ENCODE measurements at regions not wholly inside any gene's neighbourhood (a gene's known extent, or its start where the extent isn't known, plus 50 kb on each side); places are given as distances from the start of the nearest gene placed in this dataset.

- TF ChIP-seq, protein P1, sequence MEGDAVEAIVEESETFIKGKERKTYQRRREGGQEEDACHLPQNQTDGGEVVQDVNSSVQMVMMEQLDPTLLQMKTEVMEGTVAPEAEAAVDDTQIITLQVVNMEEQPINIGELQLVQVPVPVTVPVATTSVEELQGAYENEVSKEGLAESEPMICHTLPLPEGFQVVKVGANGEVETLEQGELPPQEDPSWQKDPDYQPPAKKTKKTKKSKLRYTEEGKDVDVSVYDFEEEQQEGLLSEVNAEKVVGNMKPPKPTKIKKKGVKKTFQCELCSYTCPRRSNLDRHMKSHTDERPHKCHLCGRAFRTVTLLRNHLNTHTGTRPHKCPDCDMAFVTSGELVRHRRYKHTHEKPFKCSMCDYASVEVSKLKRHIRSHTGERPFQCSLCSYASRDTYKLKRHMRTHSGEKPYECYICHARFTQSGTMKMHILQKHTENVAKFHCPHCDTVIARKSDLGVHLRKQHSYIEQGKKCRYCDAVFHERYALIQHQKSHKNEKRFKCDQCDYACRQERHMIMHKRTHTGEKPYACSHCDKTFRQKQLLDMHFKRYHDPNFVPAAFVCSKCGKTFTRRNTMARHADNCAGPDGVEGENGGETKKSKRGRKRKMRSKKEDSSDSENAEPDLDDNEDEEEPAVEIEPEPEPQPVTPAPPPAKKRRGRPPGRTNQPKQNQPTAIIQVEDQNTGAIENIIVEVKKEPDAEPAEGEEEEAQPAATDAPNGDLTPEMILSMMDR (conservative IDR thresholded peaks at IDR 0.05; ENCODE audit: low read length), result no peak
- no peak for TF ChIP-seq EZH2phosphoT487 (IDR thresholded peaks at IDR 0.05; ENCODE audit: borderline replicate concordance, low read depth, low read length)
- H3K9me3 ChIP-seq (ENCODE audit: low read length), result no peaks in the 10 kb centered on the region
- no peak overlapping the region for H3K4me3 ChIP-seq (ENCODE audit: low read depth, low read length, poor library complexity, severe bottlenecking)
- no peaks in the 10 kb centered on the region for H3K9me2 ChIP-seq (ENCODE audit: insufficient read depth, low read length)
- DNase-seq (ENCODE audit: low spot score), result no peak
- H2AFZ ChIP-seq (ENCODE audit: low read length), result no peak overlapping the region
- no peaks in the 10 kb centered on the region for H3K36me3 ChIP-seq (ENCODE audit: insufficient read depth, low read length)
- no peak overlapping the region for H3K4me2 ChIP-seq (ENCODE audit: low read length)
- CTCF ChIA-PET (ENCODE audit: unreplicated experiment), result no interaction called here
- no peak overlapping the region for H3K27ac ChIP-seq (ENCODE audit: low read depth, low read length, poor library complexity, severe bottlenecking)
- H4K20me1 ChIP-seq (ENCODE audit: insufficient read depth, low read length), result no peaks in the 10 kb centered on the region
- no peaks in the 10 kb centered on the region for H3K4me1 ChIP-seq (ENCODE audit: insufficient read depth, low read length, poor library complexity, severe bottlenecking)
- no peaks in the 10 kb centered on the region for H3K79me2 ChIP-seq (ENCODE audit: insufficient read depth, low read depth, low read length)
- POLR2A ChIA-PET, result no interaction called here
- BruUV-seq (replicated peaks), result no TSS peak
- intact Hi-C loops (cut with micrococcal nuclease; ENCODE audit: unreplicated experiment), result no loop called here
Observed at GRCh38 chr4:157768419-157768818, 404.4 kb downstream of the GASK1B start.

DNA sequence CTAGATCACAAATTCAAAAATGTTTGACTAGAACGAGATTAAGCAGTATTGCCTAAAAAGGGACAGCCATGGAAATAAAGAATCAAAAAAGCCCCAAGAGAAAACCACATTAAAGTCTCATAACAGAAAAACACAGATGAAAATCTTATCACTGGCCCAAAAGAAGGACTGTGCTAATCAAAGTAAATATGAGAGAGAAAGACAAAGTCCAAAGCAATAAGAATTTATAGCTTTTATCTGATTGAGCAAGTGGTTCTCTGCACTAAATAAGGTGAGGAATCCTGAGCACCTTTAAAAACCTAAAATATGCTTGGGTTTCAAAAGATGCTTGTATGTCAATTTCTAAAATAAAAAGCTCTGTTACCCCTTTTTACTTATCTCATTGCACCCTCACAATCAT lies 409.3 kb downstream of the GASK1B start:
- DNase-seq (ENCODE audit: low spot score), result no peak
- Histone ChIP-seq H3K4me2 (ENCODE audit: low read length) (no peak overlapping the region), H3K79me2 (ENCODE audit: insufficient read depth, low read depth, low read length) (no peaks in the 10 kb centered on the region), H3K9me2 (ENCODE audit: insufficient read depth, low read length) (no peaks in the 10 kb centered on the region), H2AFZ (ENCODE audit: low read length) (no peak overlapping the region), H3K9me3 (ENCODE audit: low read length) (no peaks in the 10 kb centered on the region), H3K4me1 (ENCODE audit: insufficient read depth, low read length, poor library complexity, severe bottlenecking) (no peaks in the 10 kb centered on the region), H4K20me1 (ENCODE audit: insufficient read depth, low read length) (no peaks in the 10 kb centered on the region), H3K27ac (ENCODE audit: low read depth, low read length, poor library complexity, severe bottlenecking) (no peak overlapping the region), H3K36me3 (ENCODE audit: insufficient read depth, low read length) (no peaks in the 10 kb centered on the region), H3K4me3 (ENCODE audit: low read depth, low read length, poor library complexity, severe bottlenecking) (no peak overlapping the region)
- TF ChIP-seq, protein P1 (conservative IDR thresholded peaks at IDR 0.05; ENCODE audit: low read length), result no peak
- no peak for TF ChIP-seq EZH2phosphoT487 (IDR thresholded peaks at IDR 0.05; ENCODE audit: borderline replicate concordance, low read depth, low read length)
- ChIA-PET CTCF (ENCODE audit: unreplicated experiment) (no interaction called here), POLR2A (no interaction called here)
- intact Hi-C loops (cut with micrococcal nuclease; ENCODE audit: unreplicated experiment), result no loop called here
- no TSS peak for BruUV-seq (replicated peaks)

GRCh38 chr4:157754410-157754809 lies 418.4 kb downstream of the GASK1B start:
- TF ChIP-seq EZH2phosphoT487 (IDR thresholded peaks at IDR 0.05; ENCODE audit: borderline replicate concordance, low read depth, low read length), result no peak
- TF ChIP-seq, protein P1 (conservative IDR thresholded peaks at IDR 0.05; ENCODE audit: low read length), result no peak
- H3K36me3 ChIP-seq (ENCODE audit: insufficient read depth, low read length), result no peaks in the 10 kb centered on the region
- no peak overlapping the region for H3K4me2 ChIP-seq (ENCODE audit: low read length)
- no peaks in the 10 kb centered on the region for H3K9me3 ChIP-seq (ENCODE audit: low read length)
- ChIA-PET POLR2A (interaction anchor here (0.5 kb wide), 1 partner anchor 115 kb away, joined by 3 read pairs; no protein-coding TSS in a partner anchor), CTCF (ENCODE audit: unreplicated experiment) (no interaction called here)
- H2AFZ ChIP-seq (ENCODE audit: low read length), result no peak overlapping the region
- H3K4me1 ChIP-seq (ENCODE audit: insufficient read depth, low read length, poor library complexity, severe bottlenecking), result no peaks in the 10 kb centered on the region
- H4K20me1 ChIP-seq (ENCODE audit: insufficient read depth, low read length), result no peaks in the 10 kb centered on the region
- no peak for DNase-seq (ENCODE audit: low spot score)
- H3K4me3 ChIP-seq (ENCODE audit: low read depth, low read length, poor library complexity, severe bottlenecking), result no peak overlapping the region
- H3K79me2 ChIP-seq (ENCODE audit: insufficient read depth, low read depth, low read length), result no peaks in the 10 kb centered on the region
- intact Hi-C loops (cut with micrococcal nuclease; ENCODE audit: unreplicated experiment), result no loop called here
- no TSS peak for BruUV-seq (replicated peaks)
- no peaks in the 10 kb centered on the region for H3K9me2 ChIP-seq (ENCODE audit: insufficient read depth, low read length)
- no peak overlapping the region for H3K27ac ChIP-seq (ENCODE audit: low read depth, low read length, poor library complexity, severe bottlenecking)
